Mucosa of descending colon (tissue), 3 donors: ENCODE measurements at regions not wholly inside any gene's neighbourhood (a gene's known extent, or its start where the extent isn't known, plus 50 kb on each side); places are given as distances from the start of the nearest gene placed in this dataset.

ENCODE experiments used
- ATAC-seq: fragments of 200-7000 bp; cut with Tn5 transposase; one replicate; pipeline ENCODE4 v1.9.1; 2020; ENCODE audit warnings: mild to moderate bottlenecking, moderate library complexity
- DNase-seq, 3 donors: peaks; one replicate each; pipeline ENCODE4 v3.0.0-alpha.2; 2020
- H3K36me3 ChIP-seq: fragments of 200-600 bp; one replicate; pipeline ENCODE4 v1.8.0; 2021; ENCODE audit warnings: low read depth, mild to moderate bottlenecking
- H3K4me1 ChIP-seq: fragments of 200-600 bp; one replicate; pipeline ENCODE4 v1.8.0; 2021; ENCODE audit warnings: low read depth, mild to moderate bottlenecking
- H3K4me3 ChIP-seq: fragments of 200-600 bp; one replicate; pipeline ENCODE4 v1.8.0; 2021; ENCODE audit warnings: mild to moderate bottlenecking
- H3K9me3 ChIP-seq: fragments of 200-600 bp; one replicate; pipeline ENCODE4 v1.8.0; 2021; ENCODE audit warnings: mild to moderate bottlenecking
- CTCF ChIP-seq: fragments of 200-600 bp; IDR thresholded peaks from one replicate; pipeline ENCODE4 v1.8.0; 2022; ENCODE audit warnings: antibody characterized with exemption, mild to moderate bottlenecking
- intact Hi-C, 2 donors: fragments of 100-400 bp; cut with DNase I in 1 of 2; cut with micrococcal nuclease in 1 of 2; formaldehyde crosslinking; loops; one replicate each; pipeline versions ENCODE4 v1.11.0 to v1.11.1; 2022; cut with DNase I, micrococcal nuclease
- donor health status: DM: no; HTN: no; CAD: no; lungs with moderate emphysema.
- donor health status: DM: no; HTN: no; CAD: no.
- donor health status: DM: no; HTN: yes; CAD: no.

- peaks cover 6% of the 10 kb centered on the region for H3K9me3 ChIP-seq
- ATAC-seq (no peak), DNase-seq (no peak)
- TF ChIP-seq CTCF = no peak
- H3K4me1 ChIP-seq = no peaks in the 10 kb centered on the region
- no peaks in the 10 kb centered on the region for H3K36me3 ChIP-seq
- H3K4me3 ChIP-seq = no peak overlapping the region
- intact Hi-C loops = no loop called here
These were observed 376.0 kb downstream of the RAB28 start for GRCh38 chr4:13108096-13108495.

GRCh38 chr4:13103382-13104015, 380.6 kb downstream of the RAB28 start:
- Histone ChIP-seq H3K9me3 (peaks cover 2% of the 10 kb centered on the region), H3K36me3 (no peaks in the 10 kb centered on the region), H3K4me3 (no peak overlapping the region), H3K4me1 (no peaks in the 10 kb centered on the region)
- no peak for TF ChIP-seq CTCF
- no peak for DNase-seq
- ATAC-seq = no peak
- intact Hi-C loops = no loop called here

- intact Hi-C loops = no loop called here
- no peak overlapping the region for H3K4me3 ChIP-seq
- ATAC-seq (no peak), DNase-seq (no peak)
- H3K36me3 ChIP-seq = no peaks in the 10 kb centered on the region
- H3K4me1 ChIP-seq = no peaks in the 10 kb centered on the region
- H3K9me3 ChIP-seq = peaks cover 2% of the 10 kb centered on the region
- no peak for TF ChIP-seq CTCF
These were observed 381.9 kb downstream of the RAB28 start for GRCh38 chr4:13102092-13102742.

- no peak for TF ChIP-seq CTCF
- DNase-seq = no peak
- H3K4me3 ChIP-seq = no peak overlapping the region
- no peaks in the 10 kb centered on the region for H3K4me1 ChIP-seq
- no peak for ATAC-seq
- intact Hi-C loops = no loop called here
- H3K9me3 ChIP-seq = no peaks in the 10 kb centered on the region
- no peaks in the 10 kb centered on the region for H3K36me3 ChIP-seq
These were observed 386.2 kb downstream of the RAB28 start for GRCh38 chr4:13097971-13098370.

- no peak for ATAC-seq
- no peaks in the 10 kb centered on the region for H3K36me3 ChIP-seq
- intact Hi-C loops = no loop called here
These were observed 388.4 kb downstream of the RAB28 start for GRCh38 chr4:13095722-13096121.

More at GRCh38 chr4:13095722-13096121, 388.4 kb downstream of the RAB28 start:
- H3K4me1 ChIP-seq = no peaks in the 10 kb centered on the region
- H3K9me3 ChIP-seq = no peaks in the 10 kb centered on the region
- H3K4me3 ChIP-seq = no peak overlapping the region
- DNase-seq = no peak
- no peak for TF ChIP-seq CTCF
